Ascending aorta (tissue), 2 donors: ENCODE measurements at regions not wholly inside any gene's neighbourhood (a gene's known extent, or its start where the extent isn't known, plus 50 kb on each side); places are given as distances from the start of the nearest gene placed in this dataset.

Experiments used
- DNase-seq, 2 donors: peaks; one replicate each; pipeline ENCODE4 v3.0.0-alpha.2; 2019; ENCODE audit warnings: low spot score in 2 of 2
- H3K27ac ChIP-seq, 2 donors: fragments of 200-600 bp; sonication (generic); one replicate each; pipeline ENCODE4 v1.5.1; 2016 to 2017; ENCODE audit warnings: mild to moderate bottlenecking in 1 of 2
- H3K27me3 ChIP-seq: fragments of 200-600 bp; sonication (generic); one replicate; pipeline ENCODE4 v1.5.1; 2017
- H3K36me3 ChIP-seq, 2 donors: fragments of 200-600 bp; sonication (generic); one replicate each; pipeline ENCODE4 v1.5.1; 2016
- H3K4me1 ChIP-seq, 2 donors: fragments of 200-600 bp; sonication (generic); one replicate each; pipeline ENCODE4 v1.5.1; 2016 to 2017; ENCODE audit warnings: mild to moderate bottlenecking in 1 of 2
- H3K4me3 ChIP-seq, 2 donors: fragments of 200-600 bp; sonication (generic); one replicate each; pipeline ENCODE4 v1.5.1; 2016 to 2017; ENCODE audit warnings: mild to moderate bottlenecking in 1 of 2
- H3K9me3 ChIP-seq, 2 donors: fragments of 200-600 bp; sonication (generic); one replicate each; pipeline ENCODE4 v1.5.1; 2016
- intact Hi-C: fragments of 100-400 bp; cut with DNase I; formaldehyde crosslinking; loops from one replicate; pipeline ENCODE4 v1.15.1; 2023
- TF ChIP-seq, protein P1 (sequence below), 3 experiments: fragments of 200-600 bp in 2 of 3; fragments of 450-650 bp in 1 of 3; sonication (generic) in 2 of 3; IDR thresholded peaks; one replicate each; pipeline ENCODE4 v1.5.1; 2016 to 2019; ENCODE audit warnings: antibody characterized with exemption in 3 of 3, mild to moderate bottlenecking in 1 of 3, moderate library complexity in 1 of 3

DNA sequence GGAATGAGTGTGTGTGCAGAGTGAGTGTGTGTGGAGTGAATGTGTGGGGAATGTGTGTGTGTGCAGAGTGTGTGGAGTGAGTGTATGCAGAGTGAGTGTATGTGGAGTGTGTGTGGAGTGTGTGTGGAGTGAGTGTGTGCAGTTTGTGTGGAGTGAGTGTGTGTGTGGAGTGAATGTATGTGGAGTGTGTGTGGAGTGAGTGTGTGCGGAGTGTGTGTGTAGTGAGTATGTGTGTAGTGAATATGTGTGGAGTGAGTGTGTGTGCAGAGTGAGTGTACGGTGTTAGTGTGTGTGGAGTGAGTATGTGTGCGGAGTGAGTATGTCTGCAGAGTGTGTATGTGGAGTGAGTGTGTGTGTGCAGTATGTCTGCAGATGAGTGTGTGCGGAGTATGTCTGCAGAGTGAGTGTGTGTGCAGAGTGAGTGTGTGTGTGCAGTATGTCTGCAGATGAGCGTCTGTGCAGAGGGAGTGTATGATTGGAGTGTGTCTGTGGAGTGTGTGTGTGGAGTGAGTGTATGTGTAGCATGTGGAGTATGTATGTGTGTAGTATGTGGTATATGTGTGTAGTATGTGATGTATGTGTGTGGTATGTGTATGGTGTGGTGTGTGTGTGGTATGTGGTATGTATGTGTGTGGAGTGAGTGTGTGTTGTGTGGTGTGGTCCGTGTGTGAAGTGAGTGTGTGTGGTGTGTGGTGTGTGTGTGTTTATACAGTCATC lies 59.7 kb upstream of the CLDN14 start:
- H3K27me3 ChIP-seq, result no peaks in the 10 kb centered on the region
- H3K9me3 ChIP-seq, result no peaks in the 10 kb centered on the region
- no peak for DNase-seq
- no peak overlapping the region for H3K4me3 ChIP-seq
- TF ChIP-seq, protein P1, sequence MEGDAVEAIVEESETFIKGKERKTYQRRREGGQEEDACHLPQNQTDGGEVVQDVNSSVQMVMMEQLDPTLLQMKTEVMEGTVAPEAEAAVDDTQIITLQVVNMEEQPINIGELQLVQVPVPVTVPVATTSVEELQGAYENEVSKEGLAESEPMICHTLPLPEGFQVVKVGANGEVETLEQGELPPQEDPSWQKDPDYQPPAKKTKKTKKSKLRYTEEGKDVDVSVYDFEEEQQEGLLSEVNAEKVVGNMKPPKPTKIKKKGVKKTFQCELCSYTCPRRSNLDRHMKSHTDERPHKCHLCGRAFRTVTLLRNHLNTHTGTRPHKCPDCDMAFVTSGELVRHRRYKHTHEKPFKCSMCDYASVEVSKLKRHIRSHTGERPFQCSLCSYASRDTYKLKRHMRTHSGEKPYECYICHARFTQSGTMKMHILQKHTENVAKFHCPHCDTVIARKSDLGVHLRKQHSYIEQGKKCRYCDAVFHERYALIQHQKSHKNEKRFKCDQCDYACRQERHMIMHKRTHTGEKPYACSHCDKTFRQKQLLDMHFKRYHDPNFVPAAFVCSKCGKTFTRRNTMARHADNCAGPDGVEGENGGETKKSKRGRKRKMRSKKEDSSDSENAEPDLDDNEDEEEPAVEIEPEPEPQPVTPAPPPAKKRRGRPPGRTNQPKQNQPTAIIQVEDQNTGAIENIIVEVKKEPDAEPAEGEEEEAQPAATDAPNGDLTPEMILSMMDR (IDR thresholded peaks at IDR 0.05), result no peak
- no peaks in the 10 kb centered on the region for H3K4me1 ChIP-seq
- intact Hi-C loops, result no loop called here
- H3K36me3 ChIP-seq, result no peaks in the 10 kb centered on the region
- no peak overlapping the region for H3K27ac ChIP-seq

DNA sequence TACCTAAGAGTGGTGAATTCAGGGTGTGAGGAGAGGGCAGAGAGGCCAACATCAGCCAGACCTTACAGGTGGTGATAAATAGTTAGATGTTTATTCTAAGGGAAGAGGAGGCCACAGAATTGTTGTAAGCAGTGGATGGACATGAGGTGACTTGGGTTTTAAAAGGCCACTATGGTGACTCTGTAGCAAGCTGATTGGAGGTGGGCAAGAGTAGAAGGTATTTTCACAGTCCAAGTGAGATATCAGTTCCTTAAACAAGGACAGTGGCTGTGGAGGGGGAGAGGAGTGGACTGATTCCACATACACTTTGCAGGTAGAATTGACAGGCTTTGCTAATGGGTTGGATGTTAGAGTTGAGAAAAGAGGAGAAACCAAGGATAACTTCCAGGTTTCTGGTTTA lies 60.8 kb upstream of the CLDN14 start:
- Histone ChIP-seq H3K27me3 (no peaks in the 10 kb centered on the region), H3K36me3 (no peaks in the 10 kb centered on the region), H3K9me3 (no peaks in the 10 kb centered on the region), H3K27ac (no peak overlapping the region), H3K4me1 (no peaks in the 10 kb centered on the region), H3K4me3 (no peak overlapping the region)
- no peak for DNase-seq
- intact Hi-C loops, result no loop called here
- TF ChIP-seq, protein P1 (IDR thresholded peaks at IDR 0.05), result no peak

DNA sequence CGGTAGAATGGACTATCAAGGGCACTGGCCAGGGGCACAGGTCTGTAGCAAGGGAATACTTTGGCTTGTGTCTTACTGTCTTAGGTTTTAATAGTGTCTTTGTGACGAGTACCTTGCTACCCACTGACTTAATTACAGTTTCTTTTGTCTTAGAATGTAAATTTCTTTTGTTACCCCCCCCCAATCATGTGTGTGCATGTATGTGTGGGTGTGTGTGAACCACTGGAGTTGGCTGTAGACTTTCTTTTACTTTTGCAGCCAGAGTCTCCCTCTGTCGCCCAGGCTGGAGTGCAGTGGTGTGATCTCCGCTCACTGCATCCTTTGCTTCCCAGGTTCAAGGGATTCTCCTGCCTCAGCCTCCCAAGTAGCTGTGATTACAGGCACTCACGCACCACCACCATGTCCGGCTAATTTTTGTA lies 61.8 kb upstream of the CLDN14 start:
- no peaks in the 10 kb centered on the region for H3K9me3 ChIP-seq
- no peak for DNase-seq
- no peaks in the 10 kb centered on the region for H3K27me3 ChIP-seq
- H3K4me3 ChIP-seq, result no peak overlapping the region
- no peak overlapping the region for H3K27ac ChIP-seq
- no peaks in the 10 kb centered on the region for H3K36me3 ChIP-seq
- no peaks in the 10 kb centered on the region for H3K4me1 ChIP-seq
- intact Hi-C loops, result no loop called here
- TF ChIP-seq, protein P1 (IDR thresholded peaks at IDR 0.05), result no peak

DNA sequence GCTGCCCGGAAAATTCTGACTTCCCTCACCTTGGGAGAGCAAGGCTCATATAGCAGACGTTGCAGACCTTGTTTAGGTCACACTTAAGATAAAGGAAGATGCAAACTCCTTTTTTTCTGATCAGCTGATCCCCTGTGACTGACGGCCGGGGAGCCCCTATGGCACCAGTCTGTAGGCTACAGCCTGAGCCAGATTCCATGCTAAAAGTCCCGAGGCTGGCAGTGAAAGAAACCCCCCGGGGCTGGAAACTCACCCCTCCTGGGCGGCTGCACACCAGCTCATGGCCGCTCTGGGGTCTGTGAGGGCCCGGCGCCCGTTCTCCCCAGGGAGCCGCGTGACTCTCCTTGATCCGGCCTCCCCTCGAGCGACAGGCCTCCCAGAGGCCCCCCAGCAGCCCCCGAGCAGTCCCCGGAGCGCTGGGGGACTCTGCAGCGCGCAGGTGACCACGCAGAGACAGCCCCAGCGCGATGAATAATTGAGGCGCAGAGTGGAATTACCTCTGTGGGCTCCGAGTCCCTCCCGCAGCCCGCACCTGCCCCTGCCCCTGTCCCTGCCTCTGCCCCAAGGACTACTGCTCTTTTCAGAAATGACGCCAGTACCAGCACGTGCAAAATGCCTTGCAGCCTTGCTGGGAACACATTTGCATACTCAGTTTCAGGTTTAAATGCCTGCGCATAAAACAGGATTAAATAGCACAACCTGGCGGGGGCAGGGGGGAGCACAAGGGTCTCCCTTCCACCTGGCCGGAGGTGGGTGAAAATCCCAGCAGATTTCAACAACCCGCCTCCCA lies 62.6 kb upstream of the CLDN14 start:
- no peak overlapping the region for H3K4me3 ChIP-seq
- no peaks in the 10 kb centered on the region for H3K36me3 ChIP-seq
- no peak for DNase-seq
- H3K9me3 ChIP-seq, result no peaks in the 10 kb centered on the region
- TF ChIP-seq, protein P1 (IDR thresholded peaks at IDR 0.05), result no peak
- H3K27me3 ChIP-seq, result no peaks in the 10 kb centered on the region
- intact Hi-C loops, result no loop called here
- no peak overlapping the region for H3K27ac ChIP-seq
- no peaks in the 10 kb centered on the region for H3K4me1 ChIP-seq

DNA sequence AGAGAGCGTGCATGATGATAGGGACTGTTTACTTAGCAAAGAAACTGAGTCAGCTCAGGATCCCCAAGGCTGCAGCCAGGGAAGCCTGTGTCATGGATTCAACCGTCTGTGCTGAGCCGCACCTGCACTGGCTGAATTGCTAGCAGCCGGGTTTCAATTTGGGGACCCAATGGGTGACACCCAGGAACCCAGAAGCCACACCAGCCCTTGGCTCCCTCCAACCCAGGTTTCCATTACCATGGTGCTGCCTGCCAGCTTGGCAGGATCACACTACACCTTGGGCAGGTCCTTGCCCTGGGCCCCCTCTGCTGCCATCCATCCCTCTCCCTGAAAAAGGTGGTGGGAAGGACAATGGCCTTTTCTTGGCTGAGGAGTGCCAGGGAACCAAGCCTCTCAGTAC lies 64.0 kb upstream of the CLDN14 start:
- Histone ChIP-seq H3K36me3 (no peaks in the 10 kb centered on the region), H3K9me3 (no peaks in the 10 kb centered on the region), H3K4me3 (no peak overlapping the region), H3K4me1 (no peaks in the 10 kb centered on the region), H3K27ac (no peak overlapping the region), H3K27me3 (no peaks in the 10 kb centered on the region)
- DNase-seq, result no peak
- TF ChIP-seq, protein P1 (IDR thresholded peaks at IDR 0.05), result no peak
- intact Hi-C loops, result no loop called here
